RWPE2 (cell line): ENCODE measurements at regions not wholly inside any gene's neighbourhood (a gene's known extent, or its start where the extent isn't known, plus 50 kb on each side); places are given as distances from the start of the nearest gene placed in this dataset.
A peak's percentile ranks its signal among the peaks of the same experiment; 100 is the strongest.
"Not testable (repeated sequence)": the region's sequence is repeated elsewhere in the genome, so short reads cannot be mapped to it uniquely, and the experiment has no call there.

Experiments
- ATAC-seq: fragments of 200-7000 bp; cut with Tn5 transposase; 3 replicates; pipeline ENCODE4 v1.9.1; 2021; ENCODE audit warnings: low read depth
- DNase-seq: peaks from one replicate; pipeline ENCODE4 v3.0.0-alpha.2; 2020; ENCODE audit warnings: low spot score
- H3K27ac ChIP-seq: fragments of 450-650 bp; 2 replicates; pipeline ENCODE4 v1.5.1; 2017; ENCODE audit warnings: mild to moderate bottlenecking; ENCODE audit not compliant: poor library complexity, severe bottlenecking
- H3K27me3 ChIP-seq: fragments of 250-450 bp; sonication (Bioruptor Pico); 2 replicates; pipeline ENCODE4 v1.5.1; 2021; ENCODE audit warnings: mild to moderate bottlenecking, moderate library complexity; ENCODE audit not compliant: insufficient read depth, poor library complexity, severe bottlenecking
- H3K36me3 ChIP-seq: fragments of 250-450 bp; sonication (Bioruptor Pico); 2 replicates; pipeline ENCODE4 v1.5.1; 2020; ENCODE audit warnings: low read depth, mild to moderate bottlenecking, moderate library complexity
- H3K4me1 ChIP-seq: fragments of 250-450 bp; sonication (Bioruptor Pico); 2 replicates; pipeline ENCODE4 v1.5.1; 2021; ENCODE audit warnings: mild to moderate bottlenecking, moderate library complexity; ENCODE audit not compliant: insufficient read depth, poor library complexity, severe bottlenecking
- H3K4me3 ChIP-seq: fragments of 250-450 bp; sonication (Bioruptor Pico); 2 replicates; pipeline ENCODE4 v1.5.1; 2021; ENCODE audit warnings: mild to moderate bottlenecking, moderate library complexity; ENCODE audit not compliant: severe bottlenecking
- H3K9me3 ChIP-seq: fragments of 250-450 bp; sonication (Bioruptor Pico); 2 replicates; pipeline ENCODE4 v1.5.1; 2021; ENCODE audit warnings: mild to moderate bottlenecking, moderate library complexity; ENCODE audit not compliant: severe bottlenecking
- CTCF ChIP-seq: fragments of 450-650 bp; IDR thresholded peaks from one replicate; pipeline ENCODE4 v1.5.1; 2017; ENCODE audit warnings: mild to moderate bottlenecking, moderate library complexity; ENCODE audit not compliant: poor library complexity, severe bottlenecking

DNA sequence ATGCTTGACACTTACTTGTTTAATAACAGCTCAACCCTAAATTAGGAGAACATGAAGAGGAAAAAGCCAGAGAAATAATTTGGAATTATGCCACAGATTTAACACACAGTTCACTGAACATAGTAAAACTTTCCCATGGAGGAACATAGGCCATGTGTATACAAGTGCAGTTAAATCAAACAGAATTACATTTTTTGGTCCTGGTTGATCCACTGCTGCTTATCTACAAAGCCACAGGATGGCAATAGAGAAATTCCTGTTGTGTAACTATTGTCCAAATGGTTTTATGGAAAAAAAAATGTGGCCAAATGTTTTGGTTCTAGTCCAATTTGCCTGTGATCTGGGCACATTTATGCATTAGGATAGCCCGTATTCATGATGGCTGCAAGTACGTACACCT is 136.8 kb downstream of the ALDH8A1 start:
- Histone ChIP-seq H3K27ac (no peak overlapping the region), H3K9me3 (no peaks in the 10 kb centered on the region), H3K4me3 (no peak overlapping the region), H3K4me1 (peaks cover 13% of the 10 kb centered on the region), H3K36me3 (no peaks in the 10 kb centered on the region), H3K27me3 (no peaks in the 10 kb centered on the region)
- DNase-seq (no peak), ATAC-seq (no peak)
- TF ChIP-seq CTCF: no peak

DNA sequence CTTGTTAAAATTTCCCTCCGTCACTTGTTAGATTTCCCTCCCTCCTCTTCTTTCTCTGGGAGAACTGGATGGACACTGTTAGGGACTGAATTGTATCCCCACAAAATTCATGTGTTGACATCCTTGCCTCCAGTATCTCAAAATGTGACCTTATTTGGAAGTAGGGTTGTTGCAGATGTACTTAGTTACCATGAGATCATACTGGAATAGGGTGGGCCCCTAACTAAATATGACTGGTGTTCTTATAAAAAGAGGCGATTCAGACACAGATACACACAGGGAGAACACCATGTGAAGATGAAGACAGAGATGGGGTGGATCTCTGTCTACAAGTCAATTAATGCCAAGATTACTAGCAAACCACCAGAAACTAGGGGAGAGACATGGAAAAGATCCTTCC is 139.5 kb downstream of the ALDH8A1 start:
- H3K27ac ChIP-seq: no peak overlapping the region
- peaks cover 9% of the 10 kb centered on the region for H3K4me1 ChIP-seq
- ATAC-seq (0 out of 3 replicates have a peak, but pooled peaks have one; percentile 17), DNase-seq (no peak)
- no peaks in the 10 kb centered on the region for H3K27me3 ChIP-seq
- no peaks in the 10 kb centered on the region for H3K36me3 ChIP-seq
- no peak for TF ChIP-seq CTCF
- H3K9me3 ChIP-seq: no peaks in the 10 kb centered on the region
- no peak overlapping the region for H3K4me3 ChIP-seq

GRCh38 chr6:134809130-134809529 is 140.8 kb downstream of the ALDH8A1 start:
- ATAC-seq (peak; percentile 70), DNase-seq (no peak)
- Histone ChIP-seq H3K4me3 (no peak overlapping the region), H3K27me3 (no peaks in the 10 kb centered on the region), H3K27ac (peak overlapping the region; percentile 49), H3K9me3 (no peaks in the 10 kb centered on the region), H3K36me3 (no peaks in the 10 kb centered on the region), H3K4me1 (peaks cover 9% of the 10 kb centered on the region)
- no peak for TF ChIP-seq CTCF

DNA sequence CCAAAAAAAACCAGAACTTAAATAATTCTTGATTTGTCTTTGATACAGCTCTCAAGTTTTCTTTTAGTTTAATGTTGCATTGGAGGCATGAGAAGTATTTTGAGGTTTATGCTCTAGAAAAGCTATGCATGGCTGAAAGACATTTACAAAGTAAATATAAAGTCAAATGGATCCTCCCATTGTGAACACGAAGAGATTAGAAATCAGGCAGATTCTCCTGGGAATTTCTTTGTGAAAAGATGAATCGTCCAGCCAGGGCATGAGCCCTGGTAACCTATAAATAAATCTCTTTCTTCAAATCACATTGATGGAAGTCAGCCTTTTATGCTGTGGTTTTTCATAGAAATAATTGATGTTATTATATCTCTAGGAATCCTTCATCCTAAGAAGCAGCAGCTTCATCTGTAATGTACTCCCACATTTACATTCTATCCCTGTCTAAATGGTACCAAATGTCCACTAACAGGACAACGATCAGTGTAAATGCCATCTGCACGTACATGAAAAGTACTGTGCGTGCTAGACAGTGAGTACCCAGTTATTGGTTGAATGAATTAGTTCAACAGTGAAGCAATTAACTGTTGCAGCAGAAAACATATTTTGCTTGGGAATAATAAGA is 143.6 kb downstream of the ALDH8A1 start:
- Histone ChIP-seq H3K4me3 (no peak overlapping the region), H3K9me3 (no peaks in the 10 kb centered on the region), H3K4me1 (peaks cover 9% of the 10 kb centered on the region), H3K27ac (no peak overlapping the region), H3K27me3 (no peaks in the 10 kb centered on the region), H3K36me3 (no peaks in the 10 kb centered on the region)
- DNase-seq (no peak), ATAC-seq (no peak)
- no peak for TF ChIP-seq CTCF

DNA sequence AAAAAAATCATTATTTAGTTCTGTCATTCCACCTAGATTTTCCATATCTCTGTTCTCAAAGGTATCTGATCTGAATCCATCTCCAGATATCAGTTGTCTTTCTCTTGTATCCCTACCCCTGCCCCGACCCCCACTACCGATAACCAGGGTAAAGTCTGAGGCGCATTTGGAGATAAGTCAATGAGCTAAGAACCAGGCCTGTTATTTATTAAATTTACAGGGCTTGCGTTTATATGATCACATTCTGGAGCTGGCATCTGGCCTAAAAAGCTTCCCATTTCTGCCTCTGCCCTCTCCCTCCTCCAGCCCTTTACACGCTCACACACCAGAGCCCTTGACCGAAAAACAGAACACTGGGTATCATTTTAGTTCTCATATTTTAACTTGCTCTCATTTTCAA is 144.7 kb downstream of the ALDH8A1 start:
- H3K27ac ChIP-seq: no peak overlapping the region
- TF ChIP-seq CTCF: no peak
- H3K9me3 ChIP-seq: no peaks in the 10 kb centered on the region
- ATAC-seq: no peak
- H3K4me3 ChIP-seq: no peak overlapping the region
- peaks cover 9% of the 10 kb centered on the region for H3K4me1 ChIP-seq
- H3K27me3 ChIP-seq: no peaks in the 10 kb centered on the region
- no peak for DNase-seq
- no peaks in the 10 kb centered on the region for H3K36me3 ChIP-seq

DNA sequence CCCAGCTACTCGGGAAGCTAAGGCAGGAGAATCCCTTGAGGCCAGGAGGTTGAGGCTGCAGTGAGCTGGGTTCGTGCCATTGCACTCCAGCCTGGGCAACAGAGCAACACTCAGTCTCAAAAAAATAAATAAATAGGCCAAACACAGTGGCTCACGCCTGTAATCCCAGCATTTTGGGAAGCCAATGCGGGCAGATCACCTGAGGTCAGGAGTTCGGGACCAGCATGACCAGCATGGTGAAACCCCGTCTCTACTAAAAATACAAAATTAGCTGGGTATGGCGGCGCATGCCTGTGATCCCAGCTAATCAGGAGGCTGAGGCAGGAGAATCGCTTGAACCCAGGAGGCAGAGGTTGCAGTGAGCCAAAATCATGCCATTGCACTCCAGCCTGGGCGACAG is 145.6 kb downstream of the ALDH8A1 start:
- H3K9me3 ChIP-seq, DNase-seq, H3K27ac ChIP-seq, H3K4me1 ChIP-seq, H3K36me3 ChIP-seq, H3K4me3 ChIP-seq, ATAC-seq, H3K27me3 ChIP-seq: not testable (repeated sequence)
